ENCODE measurements at regions not wholly inside any gene's neighbourhood (a gene's known extent, or its start where the extent isn't known, plus 50 kb on each side); places are given as distances from the start of the nearest gene placed in this dataset.

GRCh38 chr11:86861810-86862209 lies 61.5 kb downstream of the PRSS23 start:
- H3K36me3 ChIP-seq (ENCODE audit: control insufficient read depth, insufficient read depth, low read length) = no peaks in the 10 kb centered on the region
- no peaks in the 10 kb centered on the region; the same call in 1 of the 2 replicates for H3K27me3 ChIP-seq (replicated peaks; ENCODE audit: control insufficient read depth, insufficient read depth, low read length)
- TF ChIP-seq CTCF (IDR thresholded peaks at IDR 0.05; ENCODE audit: insufficient read depth, low read length, poor library complexity, severe bottlenecking) = no peak
- DNase-seq (ENCODE audit: extremely low read depth, insufficient read length) = no peak
- H3K4me3 ChIP-seq (replicated peaks; ENCODE audit: low read depth, low read length) = no peak overlapping the region

- H3K4me3 ChIP-seq (replicated peaks; ENCODE audit: low read depth, low read length) = no peak overlapping the region
- TF ChIP-seq CTCF (IDR thresholded peaks at IDR 0.05; ENCODE audit: insufficient read depth, low read length, poor library complexity, severe bottlenecking) = no peak
Observed at GRCh38 chr11:86863476-86863875, 63.1 kb downstream of the PRSS23 start.

GRCh38 chr11:86865436-86865835 lies 65.1 kb downstream of the PRSS23 start:
- no peak for TF ChIP-seq CTCF (IDR thresholded peaks at IDR 0.05; ENCODE audit: insufficient read depth, low read length, poor library complexity, severe bottlenecking)
- no peaks in the 10 kb centered on the region; the same call in 1 of the 2 replicates for H3K27me3 ChIP-seq (replicated peaks; ENCODE audit: control insufficient read depth, insufficient read depth, low read length)
- no peak for DNase-seq (ENCODE audit: extremely low read depth, insufficient read length)
- H3K4me3 ChIP-seq (replicated peaks; ENCODE audit: low read depth, low read length) = no peak overlapping the region
- H3K36me3 ChIP-seq (ENCODE audit: control insufficient read depth, insufficient read depth, low read length) = no peaks in the 10 kb centered on the region

More at GRCh38 chr11:86863476-86863875, 63.1 kb downstream of the PRSS23 start:
- no peaks in the 10 kb centered on the region; the same call in 1 of the 2 replicates for H3K27me3 ChIP-seq (replicated peaks; ENCODE audit: control insufficient read depth, insufficient read depth, low read length)
- DNase-seq (ENCODE audit: extremely low read depth, insufficient read length) = no peak
- no peaks in the 10 kb centered on the region for H3K36me3 ChIP-seq (ENCODE audit: control insufficient read depth, insufficient read depth, low read length)

GRCh38 chr11:86869531-86869930 lies 69.2 kb downstream of the PRSS23 start:
- DNase-seq (ENCODE audit: extremely low read depth, insufficient read length) = no peak
- TF ChIP-seq CTCF (IDR thresholded peaks at IDR 0.05; ENCODE audit: insufficient read depth, low read length, poor library complexity, severe bottlenecking) = no peak

GRCh38 chr11:86869966-86870570 lies 69.7 kb downstream of the PRSS23 start:
- Histone ChIP-seq H3K36me3 (ENCODE audit: control insufficient read depth, insufficient read depth, low read length) (no peaks in the 10 kb centered on the region), H3K27me3 (replicated peaks; ENCODE audit: control insufficient read depth, insufficient read depth, low read length) (no peaks in the 10 kb centered on the region; the same call in none of the 2 replicates), H3K4me3 (replicated peaks; ENCODE audit: low read depth, low read length) (no peak overlapping the region)
- no peak for DNase-seq (ENCODE audit: extremely low read depth, insufficient read length)
- TF ChIP-seq CTCF (IDR thresholded peaks at IDR 0.05; ENCODE audit: insufficient read depth, low read length, poor library complexity, severe bottlenecking) = peak; percentile 84

More at GRCh38 chr11:86869531-86869930, 69.2 kb downstream of the PRSS23 start:
- no peaks in the 10 kb centered on the region for H3K36me3 ChIP-seq (ENCODE audit: control insufficient read depth, insufficient read depth, low read length)
- no peaks in the 10 kb centered on the region; the same call in 1 of the 2 replicates for H3K27me3 ChIP-seq (replicated peaks; ENCODE audit: control insufficient read depth, insufficient read depth, low read length)
- H3K4me3 ChIP-seq (replicated peaks; ENCODE audit: low read depth, low read length) = no peak overlapping the region
